ENCODE measurements at regions not wholly inside any gene's neighbourhood (a gene's known extent, or its start where the extent isn't known, plus 50 kb on each side); places are given as distances from the start of the nearest gene placed in this dataset.
A peak's percentile ranks its signal among the peaks of the same experiment; 100 is the strongest.

- DNase-seq, result no peak
Observed at GRCh38 chr12:127670796-127671195, 596.2 kb upstream of the TMEM132C start.

- no peak for DNase-seq
Observed at GRCh38 chr12:127675936-127676335, 591.0 kb upstream of the TMEM132C start.

GRCh38 chr12:127677537-127678131 lies 589.3 kb upstream of the TMEM132C start:
- DNase-seq, result peak in 53 of 56 donors; percentile 2 to 88 (median 44)

- no peak for DNase-seq
Observed at GRCh38 chr12:127678945-127679344, 588.0 kb upstream of the TMEM132C start.

GRCh38 chr12:127680516-127680915 lies 586.5 kb upstream of the TMEM132C start:
- no peak for DNase-seq

GRCh38 chr12:127681151-127681754 lies 585.7 kb upstream of the TMEM132C start:
- no peak for DNase-seq

GRCh38 chr12:127685491-127685890 lies 581.5 kb upstream of the TMEM132C start:
- no peak for DNase-seq

- no peak for DNase-seq
Observed at GRCh38 chr12:127685931-127686330, 581.0 kb upstream of the TMEM132C start.

GRCh38 chr12:127687181-127687580 lies 579.8 kb upstream of the TMEM132C start:
- DNase-seq, result no peak

GRCh38 chr12:127688906-127689428 lies 578.0 kb upstream of the TMEM132C start:
- no peak for DNase-seq

GRCh38 chr12:127690161-127690560 lies 576.8 kb upstream of the TMEM132C start:
- no peak for DNase-seq

GRCh38 chr12:127696963-127697362 lies 570.0 kb upstream of the TMEM132C start:
- no peak for DNase-seq

GRCh38 chr12:127703026-127703425 lies 563.9 kb upstream of the TMEM132C start:
- DNase-seq, result no peak

GRCh38 chr12:127711108-127711507 lies 555.9 kb upstream of the TMEM132C start:
- DNase-seq, result no peak

- DNase-seq, result no peak
Observed at GRCh38 chr12:127712561-127712960, 554.4 kb upstream of the TMEM132C start.

GRCh38 chr12:127716166-127716565 lies 550.8 kb upstream of the TMEM132C start:
- DNase-seq, result no peak

- DNase-seq, result no peak
Observed at GRCh38 chr12:127717278-127717677, 549.7 kb upstream of the TMEM132C start.

GRCh38 chr12:127720334-127720733 lies 546.6 kb upstream of the TMEM132C start:
- no peak for DNase-seq

GRCh38 chr12:127722611-127723010 lies 544.4 kb upstream of the TMEM132C start:
- no peak for DNase-seq

GRCh38 chr12:127723251-127723650 lies 543.7 kb upstream of the TMEM132C start:
- DNase-seq, result no peak

- no peak for DNase-seq
Observed at GRCh38 chr12:127726671-127727315, 540.2 kb upstream of the TMEM132C start.

GRCh38 chr12:127728285-127728684 lies 538.7 kb upstream of the TMEM132C start:
- no peak for DNase-seq

- DNase-seq, result no peak
Observed at GRCh38 chr12:127728729-127729128, 538.2 kb upstream of the TMEM132C start.
